Esophagus squamous epithelium (tissue), 4 donors: ENCODE measurements at regions not wholly inside any gene's neighbourhood (a gene's known extent, or its start where the extent isn't known, plus 50 kb on each side); places are given as distances from the start of the nearest gene placed in this dataset.

Experiments
- CTCF ChIP-seq, 6 experiments: fragments of 450-650 bp in 4 of 6; fragments of 200-600 bp in 2 of 6; sonication (generic) in 2 of 6; IDR thresholded peaks; one replicate each; pipeline ENCODE4 v1.5.1; 2016 to 2019; ENCODE audit warnings: antibody characterized with exemption in 6 of 6, mild to moderate bottlenecking in 4 of 6, moderate library complexity in 4 of 6
- POLR2A ChIP-seq, 4 donors: fragments of 450-650 bp; IDR thresholded peaks; one replicate each; pipeline ENCODE4 v1.6.1; 2017; ENCODE audit warnings: antibody characterized with exemption in 4 of 4, mild to moderate bottlenecking in 4 of 4, moderate library complexity in 3 of 4

GRCh38 chr1:234985007-234985370 lies 143.6 kb downstream of the TOMM20 start:
- TF ChIP-seq CTCF (IDR thresholded peaks at IDR 0.05) (no peak), POLR2A (IDR thresholded peaks at IDR 0.05) (no peak)
